Hepatocyte (in vitro differentiated cells): ENCODE measurements at regions not wholly inside any gene's neighbourhood (a gene's known extent, or its start where the extent isn't known, plus 50 kb on each side); places are given as distances from the start of the nearest gene placed in this dataset.

ENCODE experiments used
- DNase-seq: peaks from one replicate; pipeline ENCODE4 v3.0.0-alpha.2; 2016; ENCODE audit warnings: low spot score
- H2AFZ ChIP-seq: fragments of 200-600 bp; sonication (generic); 2 replicates; pipeline ENCODE4 v1.6.0; 2016; ENCODE audit warnings: antibody characterized with exemption, mild to moderate bottlenecking
- H3K27ac ChIP-seq: fragments of 200-600 bp; sonication (generic); 2 replicates; pipeline ENCODE4 v1.5.1; 2016; ENCODE audit warnings: mild to moderate bottlenecking
- H3K27me3 ChIP-seq: fragments of 200-600 bp; sonication (generic); 2 replicates; pipeline ENCODE4 v1.6.1; 2016
- H3K36me3 ChIP-seq: fragments of 200-600 bp; sonication (generic); replicated peaks from 2 replicates; pipeline ENCODE4 v1.5.1; 2016; ENCODE audit warnings: low read depth; ENCODE audit not compliant: insufficient read depth
- H3K4me1 ChIP-seq: fragments of 200-600 bp; sonication (generic); 2 replicates; pipeline ENCODE4 v1.5.1; 2016; ENCODE audit warnings: mild to moderate bottlenecking, moderate library complexity; ENCODE audit not compliant: insufficient read depth
- H3K4me2 ChIP-seq: fragments of 200-600 bp; sonication (generic); 2 replicates; pipeline ENCODE4 v1.6.0; 2016
- H3K4me3 ChIP-seq: fragments of 200-600 bp; sonication (generic); 2 replicates; pipeline ENCODE4 v1.5.1; 2016; ENCODE audit warnings: mild to moderate bottlenecking
- H3K79me2 ChIP-seq: fragments of 200-600 bp; sonication (generic); 2 replicates; pipeline ENCODE4 v1.6.0; 2017; ENCODE audit warnings: mild to moderate bottlenecking
- H3K9me2 ChIP-seq: fragments of 200-600 bp; sonication (generic); replicated peaks from 2 replicates; pipeline ENCODE4 v1.6.0; 2017; ENCODE audit warnings: mild to moderate bottlenecking; ENCODE audit not compliant: insufficient read depth
- H3K9me3 ChIP-seq: fragments of 200-600 bp; sonication (generic); 2 replicates; pipeline ENCODE4 v1.5.1; 2016; ENCODE audit warnings: low read depth, mild to moderate bottlenecking
- H4K20me1 ChIP-seq: fragments of 200-600 bp; sonication (generic); 2 replicates; pipeline ENCODE4 v1.6.0; 2016; ENCODE audit warnings: mild to moderate bottlenecking; ENCODE audit not compliant: insufficient read depth, poor library complexity, severe bottlenecking
- CTCF ChIP-seq: fragments of 200-600 bp; sonication (generic); IDR thresholded peaks from 2 replicates; pipeline ENCODE4 v1.5.1; 2016; ENCODE audit warnings: antibody characterized with exemption, mild to moderate bottlenecking; ENCODE audit not compliant: poor library complexity
- EZH2 ChIP-seq: fragments of 200-600 bp; sonication (generic); IDR thresholded peaks from 2 replicates; pipeline ENCODE4 v1.6.1; 2016; ENCODE audit warnings: antibody characterized with exemption, mild to moderate bottlenecking, borderline replicate concordance
- EZH2phosphoT487 ChIP-seq: fragments of 200-600 bp; sonication (generic); IDR thresholded peaks from one replicate; pipeline ENCODE4 v1.6.1; 2018; ENCODE audit warnings: antibody characterized with exemption, mild to moderate bottlenecking, low read depth, moderate library complexity; ENCODE audit not compliant: unreplicated experiment, severe bottlenecking
- WGBS: methylation state at CpG from one replicate; pipeline ENCODE4 v1.1.6; 2016; ENCODE audit warnings: low lambda C conversion rate; ENCODE audit errors: missing lambda C conversion rate; 5-methylcytosine and 5-hydroxymethylcytosine counted together

GRCh38 chr1:82840192-82840591, 1039.5 kb downstream of the ADGRL2 start:
- Histone ChIP-seq H3K36me3 (no peaks in the 10 kb centered on the region), H3K27me3 (no peaks in the 10 kb centered on the region), H3K9me2 (no peaks in the 10 kb centered on the region), H4K20me1 (no peaks in the 10 kb centered on the region), H3K4me2 (no peak overlapping the region), H3K4me1 (no peaks in the 10 kb centered on the region), H3K27ac (no peak overlapping the region), H2AFZ (no peak overlapping the region), H3K4me3 (no peak overlapping the region), H3K9me3 (no peaks in the 10 kb centered on the region), H3K79me2 (no peaks in the 10 kb centered on the region)
- no peak for TF ChIP-seq EZH2phosphoT487
- no peak for TF ChIP-seq EZH2
- no peak for TF ChIP-seq CTCF
- DNase-seq = no peak
- 42% methylated on average over 2 of the region's 2 CpGs for WGBS

- Histone ChIP-seq H2AFZ (no peak overlapping the region), H3K27me3 (no peaks in the 10 kb centered on the region), H3K9me2 (no peaks in the 10 kb centered on the region), H3K9me3 (no peaks in the 10 kb centered on the region), H3K79me2 (no peaks in the 10 kb centered on the region), H3K4me2 (no peak overlapping the region), H3K4me3 (no peak overlapping the region), H3K4me1 (no peaks in the 10 kb centered on the region), H4K20me1 (no peaks in the 10 kb centered on the region), H3K36me3 (no peaks in the 10 kb centered on the region), H3K27ac (no peak overlapping the region)
- DNase-seq = no peak
- no peak for TF ChIP-seq EZH2phosphoT487
- no peak for TF ChIP-seq EZH2
- no peak for TF ChIP-seq CTCF
- WGBS = 73% methylated on average over 6 of the region's 6 CpGs
These were observed 1037.2 kb downstream of the ADGRL2 start for GRCh38 chr1:82837766-82838465.

- no peaks in the 10 kb centered on the region for H3K79me2 ChIP-seq
- no peak for DNase-seq
- H3K4me1 ChIP-seq = no peaks in the 10 kb centered on the region
- no peak overlapping the region for H3K4me2 ChIP-seq
- 81% methylated on average over 4 of the region's 4 CpGs for WGBS
- no peaks in the 10 kb centered on the region for H3K36me3 ChIP-seq
- no peaks in the 10 kb centered on the region for H3K9me2 ChIP-seq
- no peaks in the 10 kb centered on the region for H3K9me3 ChIP-seq
- no peak overlapping the region for H2AFZ ChIP-seq
- no peak overlapping the region for H3K27ac ChIP-seq
- H3K4me3 ChIP-seq = no peak overlapping the region
- TF ChIP-seq EZH2phosphoT487 (no peak), EZH2 (no peak), CTCF (no peak)
- H4K20me1 ChIP-seq = no peaks in the 10 kb centered on the region
- no peaks in the 10 kb centered on the region for H3K27me3 ChIP-seq
These were observed 1036.4 kb downstream of the ADGRL2 start for GRCh38 chr1:82836973-82837680.
